Loucy (cell line): ENCODE measurements at regions not wholly inside any gene's neighbourhood (a gene's known extent, or its start where the extent isn't known, plus 50 kb on each side); places are given as distances from the start of the nearest gene placed in this dataset.

Experiments used
- CTCF ChIP-seq: fragments of 200-600 bp; sonication (generic); conservative IDR thresholded peaks from 2 replicates; pipeline ENCODE4 v1.5.1; 2014; ENCODE audit warnings: mild to moderate bottlenecking, antibody characterized with exemption, low read length
- EZH2phosphoT487 ChIP-seq: fragments of 200-600 bp; IDR thresholded peaks from 2 replicates; pipeline ENCODE4 v1.6.1; 2018; ENCODE audit warnings: antibody characterized with exemption, mild to moderate bottlenecking, moderate library complexity, borderline replicate concordance

- TF ChIP-seq CTCF, result no peak
- TF ChIP-seq EZH2phosphoT487, result no peak
Measured at GRCh38 chr5:111975133-111975532, 218.1 kb upstream of the NREP start.
